Lung (tissue), 11 donors: ENCODE measurements at regions not wholly inside any gene's neighbourhood (a gene's known extent, or its start where the extent isn't known, plus 50 kb on each side); places are given as distances from the start of the nearest gene placed in this dataset.

Experiments used
- ATAC-seq: fragments of 200-7000 bp; cut with Tn5 transposase; one replicate; pipeline ENCODE4 v1.9.1; 2020; ENCODE audit warnings: moderate number of reproducible peaks; ENCODE audit not compliant: insufficient read depth, low FRiP score
- DNase-seq, 3 donors: peaks; one replicate each; pipeline ENCODE4 v3.0.0-alpha.2; 2013 to 2017
- H3K27ac ChIP-seq, 2 donors: one replicate each; pipeline ENCODE4 v1.5.1; 2013; ENCODE audit warnings: mild to moderate bottlenecking in 2 of 2, moderate library complexity in 2 of 2, control low read depth in 1 of 2, inconsistent platforms in 1 of 2, low read depth in 1 of 2, low read length in 1 of 2
- H3K27me3 ChIP-seq, 3 donors: one replicate each; pipeline ENCODE4 v1.5.1; 2013; ENCODE audit warnings: low read length in 2 of 3; ENCODE audit not compliant: control insufficient read depth in 3 of 3, insufficient read depth in 3 of 3
- H3K36me3 ChIP-seq, 4 donors: one replicate each; pipeline ENCODE4 v1.5.1; 2013; ENCODE audit warnings: low read length in 4 of 4, mild to moderate bottlenecking in 1 of 4, moderate library complexity in 1 of 4; ENCODE audit not compliant: control insufficient read depth in 4 of 4, insufficient read depth in 4 of 4
- H3K4me1 ChIP-seq, 5 donors: one replicate each; pipeline ENCODE4 v1.5.1; 2013; ENCODE audit warnings: low read length in 5 of 5, mild to moderate bottlenecking in 2 of 5, moderate library complexity in 1 of 5; ENCODE audit not compliant: control insufficient read depth in 5 of 5, insufficient read depth in 5 of 5
- H3K4me3 ChIP-seq: one replicate; pipeline ENCODE4 v1.5.1; 2013; ENCODE audit warnings: mild to moderate bottlenecking, control low read depth, moderate library complexity
- H3K9ac ChIP-seq, 2 donors: one replicate each; pipeline ENCODE4 v1.5.1; 2013; ENCODE audit warnings: low read length in 2 of 2, control low read depth in 1 of 2; ENCODE audit not compliant: insufficient read depth in 1 of 2
- H3K9me3 ChIP-seq, 4 donors: one replicate each; pipeline ENCODE4 v1.5.1; 2013; ENCODE audit warnings: low read length in 3 of 4, mild to moderate bottlenecking in 1 of 4, moderate library complexity in 1 of 4; ENCODE audit not compliant: control insufficient read depth in 4 of 4, insufficient read depth in 3 of 4
- WGBS, 2 donors: extraction: QIAGEN DNeasy Blood & Tissue Kit; methylation state at CpG; one replicate each; pipeline ENCODE4 v1.1.7; 2013; 5-methylcytosine and 5-hydroxymethylcytosine counted together
- TF ChIP-seq, protein P1 (sequence below): IDR thresholded peaks from 2 replicates; pipeline ENCODE4 v1.5.1; 2012; ENCODE audit warnings: mild to moderate bottlenecking; ENCODE audit errors: control extremely low read depth, extremely low read depth
- donor health status: control.
- donor health status: control.
- donor health status: Bipolar disorder and iron deficiency.
- donor health status: healthy.
- donor health status: DM: yes; HTN: yes; CAD: no.

DNA sequence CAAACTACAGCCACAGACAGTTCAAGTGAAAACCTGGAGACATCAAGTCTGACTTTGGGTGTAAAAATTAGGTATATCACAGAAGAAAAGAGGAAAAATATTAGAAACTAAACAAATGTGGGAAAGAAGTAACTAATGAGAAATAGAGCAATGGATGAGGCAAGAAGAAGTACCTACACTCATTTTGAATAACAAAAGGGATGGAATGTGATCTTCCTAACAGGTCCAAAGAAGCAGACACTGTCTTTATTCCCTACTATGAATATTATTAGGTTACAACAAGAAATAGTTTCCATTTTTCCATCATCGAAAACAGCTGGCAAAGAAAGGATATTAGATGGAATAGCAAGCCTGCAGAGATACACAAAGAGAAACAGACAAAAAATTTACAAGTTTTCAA lies 486.3 kb upstream of the FSHR start:
- TF ChIP-seq, protein P1, sequence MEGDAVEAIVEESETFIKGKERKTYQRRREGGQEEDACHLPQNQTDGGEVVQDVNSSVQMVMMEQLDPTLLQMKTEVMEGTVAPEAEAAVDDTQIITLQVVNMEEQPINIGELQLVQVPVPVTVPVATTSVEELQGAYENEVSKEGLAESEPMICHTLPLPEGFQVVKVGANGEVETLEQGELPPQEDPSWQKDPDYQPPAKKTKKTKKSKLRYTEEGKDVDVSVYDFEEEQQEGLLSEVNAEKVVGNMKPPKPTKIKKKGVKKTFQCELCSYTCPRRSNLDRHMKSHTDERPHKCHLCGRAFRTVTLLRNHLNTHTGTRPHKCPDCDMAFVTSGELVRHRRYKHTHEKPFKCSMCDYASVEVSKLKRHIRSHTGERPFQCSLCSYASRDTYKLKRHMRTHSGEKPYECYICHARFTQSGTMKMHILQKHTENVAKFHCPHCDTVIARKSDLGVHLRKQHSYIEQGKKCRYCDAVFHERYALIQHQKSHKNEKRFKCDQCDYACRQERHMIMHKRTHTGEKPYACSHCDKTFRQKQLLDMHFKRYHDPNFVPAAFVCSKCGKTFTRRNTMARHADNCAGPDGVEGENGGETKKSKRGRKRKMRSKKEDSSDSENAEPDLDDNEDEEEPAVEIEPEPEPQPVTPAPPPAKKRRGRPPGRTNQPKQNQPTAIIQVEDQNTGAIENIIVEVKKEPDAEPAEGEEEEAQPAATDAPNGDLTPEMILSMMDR: no peak
- WGBS, 2 donors: 72 to 94% methylated on average over 1 of the region's 1 CpG
- DNase-seq (no peak), ATAC-seq (no peak)
- no peak overlapping the region for H3K4me3 ChIP-seq
- H3K9me3 ChIP-seq: no peaks in the 10 kb centered on the region
- H3K36me3 ChIP-seq: no peaks in the 10 kb centered on the region
- H3K9ac ChIP-seq: no peak overlapping the region
- no peak overlapping the region for H3K27ac ChIP-seq
- no peaks in the 10 kb centered on the region for H3K27me3 ChIP-seq
- no peaks in the 10 kb centered on the region for H3K4me1 ChIP-seq

DNA sequence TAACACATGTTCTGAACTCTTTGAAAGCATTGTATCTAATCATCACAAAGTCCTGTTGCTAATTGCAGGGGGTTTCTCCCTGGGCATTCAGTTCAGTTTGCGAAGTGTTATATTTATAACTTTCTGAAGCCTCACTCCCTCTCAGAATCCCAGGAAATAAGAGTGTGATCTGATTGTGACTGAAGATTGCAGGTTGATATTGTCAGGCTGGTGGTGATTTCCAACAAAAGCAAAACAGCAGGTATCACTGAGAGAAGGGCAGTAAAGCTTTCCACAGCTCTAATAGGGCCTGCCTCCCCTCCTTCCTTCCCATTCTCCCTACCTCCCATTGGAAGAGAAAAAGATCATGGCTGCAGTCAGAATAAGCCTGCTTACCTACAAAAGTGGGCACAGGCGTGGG lies 466.7 kb upstream of the FSHR start:
- TF ChIP-seq, protein P1: no peak
- no peaks in the 10 kb centered on the region for H3K27me3 ChIP-seq
- H3K9ac ChIP-seq: no peak overlapping the region
- H3K36me3 ChIP-seq: no peaks in the 10 kb centered on the region
- H3K27ac ChIP-seq: no peak overlapping the region
- no peak overlapping the region for H3K4me3 ChIP-seq
- no peaks in the 10 kb centered on the region for H3K9me3 ChIP-seq
- 92 to 93% methylated on average over 2 of the region's 2 CpGs for WGBS, 2 donors
- no peaks in the 10 kb centered on the region for H3K4me1 ChIP-seq
- DNase-seq: no peak
- no peak for ATAC-seq

DNA sequence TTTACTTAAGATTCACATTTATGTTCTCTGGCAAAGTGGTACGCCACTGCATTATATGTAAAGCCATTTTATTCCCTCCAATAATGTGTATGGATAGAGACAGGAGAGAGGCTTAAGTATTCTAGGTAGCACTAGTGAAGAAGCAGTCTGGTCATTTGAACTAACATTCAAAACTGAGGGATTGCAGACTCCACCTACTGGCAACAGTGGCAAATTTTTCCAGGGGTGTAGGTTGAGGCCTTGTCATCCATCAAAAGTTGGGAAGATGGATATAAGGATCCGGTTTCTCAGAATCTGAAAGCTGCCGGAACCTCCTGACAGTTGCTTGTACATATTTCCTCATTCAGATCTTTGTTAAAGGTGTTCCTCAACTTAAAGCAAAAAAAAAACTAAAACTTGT lies 465.5 kb upstream of the FSHR start:
- H3K4me1 ChIP-seq: no peaks in the 10 kb centered on the region
- TF ChIP-seq, protein P1: no peak
- ATAC-seq (no peak), DNase-seq (no peak)
- WGBS, 2 donors: 92 to 93% methylated on average over 3 of the region's 3 CpGs
- no peaks in the 10 kb centered on the region for H3K27me3 ChIP-seq
- no peak overlapping the region for H3K9ac ChIP-seq
- no peaks in the 10 kb centered on the region for H3K36me3 ChIP-seq
- H3K9me3 ChIP-seq: no peaks in the 10 kb centered on the region
- H3K4me3 ChIP-seq: no peak overlapping the region
- no peak overlapping the region for H3K27ac ChIP-seq

DNA sequence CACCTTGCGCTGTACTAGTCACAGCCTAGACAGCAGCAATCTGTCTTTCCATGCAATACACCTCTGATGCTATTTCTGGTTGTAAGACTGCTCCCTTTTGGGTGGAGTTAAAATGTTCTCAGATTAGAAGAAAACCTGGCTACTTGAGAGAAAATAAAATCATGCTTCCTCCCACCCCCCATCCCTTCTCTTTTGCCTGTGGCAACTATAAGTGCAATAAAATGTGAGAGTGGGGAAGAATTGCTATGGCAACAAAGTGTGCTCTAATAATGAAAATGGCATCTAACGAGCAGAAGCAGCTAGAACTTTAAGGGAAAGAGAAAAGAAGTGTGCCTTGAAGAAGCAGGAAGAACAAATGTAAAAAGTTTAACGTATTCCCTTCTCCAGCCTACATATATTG lies 464.2 kb upstream of the FSHR start:
- Histone ChIP-seq H3K36me3 (no peaks in the 10 kb centered on the region), H3K9ac (no peak overlapping the region), H3K9me3 (no peaks in the 10 kb centered on the region), H3K27ac (no peak overlapping the region), H3K27me3 (no peaks in the 10 kb centered on the region), H3K4me1 (no peaks in the 10 kb centered on the region), H3K4me3 (no peak overlapping the region)
- TF ChIP-seq, protein P1: no peak
- DNase-seq: no peak
- WGBS, 2 donors: 54 to 67% methylated on average over 3 of the region's 3 CpGs
- ATAC-seq: no peak
